ENCODE measurements at regions not wholly inside any gene's neighbourhood (a gene's known extent, or its start where the extent isn't known, plus 50 kb on each side); places are given as distances from the start of the nearest gene placed in this dataset.

DNA sequence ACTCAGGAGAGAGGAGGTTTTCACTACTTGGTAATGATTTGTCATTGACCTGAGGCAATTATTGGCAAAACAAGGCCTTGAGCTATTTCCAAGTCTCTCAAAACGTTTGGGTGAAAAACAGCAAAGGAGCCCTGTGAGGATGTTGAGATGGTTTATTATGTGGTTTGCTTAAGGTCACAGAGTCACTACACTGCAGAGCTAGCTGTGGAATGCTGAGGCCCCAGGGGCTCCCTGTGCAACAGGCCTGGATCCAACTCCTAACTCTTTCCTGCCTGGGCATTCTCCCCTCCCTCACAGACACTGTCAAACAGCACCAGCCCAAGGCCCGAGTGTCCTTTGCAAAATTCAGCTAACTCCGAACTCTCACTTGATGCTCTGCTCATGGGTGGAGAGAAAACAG is 754.6 kb upstream of the SOX11 start:
- no peak for TF ChIP-seq CTCF (IDR thresholded peaks at IDR 0.05)
- no peaks in the 10 kb centered on the region for H3K27me3 Mint-ChIP-seq (ENCODE audit: unreplicated experiment)
- H3K4me3 Mint-ChIP-seq (ENCODE audit: unreplicated experiment), result no peak overlapping the region
- H3K36me3 Mint-ChIP-seq (ENCODE audit: unreplicated experiment), result no peaks in the 10 kb centered on the region
- H3K4me1 Mint-ChIP-seq (ENCODE audit: unreplicated experiment), result peaks cover 14% of the 10 kb centered on the region
- DNase-seq (ENCODE audit: extremely low spot score, unreplicated experiment), result no peak
- H3K9me3 Mint-ChIP-seq (ENCODE audit: unreplicated experiment), result peaks cover 15% of the 10 kb centered on the region
- no peak overlapping the region for H3K27ac Mint-ChIP-seq (ENCODE audit: unreplicated experiment)

GRCh38 chr2:4938206-4938605 is 754.0 kb upstream of the SOX11 start:
- no peak overlapping the region for H3K27ac Mint-ChIP-seq (ENCODE audit: unreplicated experiment)
- no peak overlapping the region for H3K4me3 Mint-ChIP-seq (ENCODE audit: unreplicated experiment)
- H3K4me1 Mint-ChIP-seq (ENCODE audit: unreplicated experiment), result peaks cover 14% of the 10 kb centered on the region
- no peaks in the 10 kb centered on the region for H3K36me3 Mint-ChIP-seq (ENCODE audit: unreplicated experiment)
- DNase-seq (ENCODE audit: extremely low spot score, unreplicated experiment), result no peak
- no peaks in the 10 kb centered on the region for H3K27me3 Mint-ChIP-seq (ENCODE audit: unreplicated experiment)
- TF ChIP-seq CTCF (IDR thresholded peaks at IDR 0.05), result no peak
- peaks cover 12% of the 10 kb centered on the region for H3K9me3 Mint-ChIP-seq (ENCODE audit: unreplicated experiment)

DNA sequence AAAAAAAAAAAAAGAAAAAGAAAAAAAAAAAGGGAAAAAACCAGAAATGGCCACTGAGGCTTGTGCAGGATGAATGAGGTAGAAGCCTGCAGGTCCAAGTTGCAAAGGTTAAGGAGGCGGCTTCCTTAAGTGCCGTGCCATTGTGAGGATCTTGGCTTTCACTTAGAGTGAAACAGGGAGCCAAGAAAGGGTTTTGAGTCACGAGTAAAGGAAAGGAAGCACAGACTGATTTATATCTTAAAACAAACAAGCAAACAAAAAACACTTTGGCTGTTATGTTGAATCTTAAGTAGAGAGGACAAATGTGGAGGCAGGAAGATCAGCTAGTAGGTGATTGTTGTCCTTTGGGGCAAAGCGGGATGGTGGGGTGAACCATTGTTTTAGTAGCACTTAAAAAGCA is 749.7 kb upstream of the SOX11 start:
- Mint-ChIP-seq H3K9me3 (ENCODE audit: unreplicated experiment) (no peaks in the 10 kb centered on the region), H3K4me3 (ENCODE audit: unreplicated experiment) (no peak overlapping the region), H3K27me3 (ENCODE audit: unreplicated experiment) (no peaks in the 10 kb centered on the region), H3K4me1 (ENCODE audit: unreplicated experiment) (peaks cover 11% of the 10 kb centered on the region), H3K27ac (ENCODE audit: unreplicated experiment) (no peak overlapping the region), H3K36me3 (ENCODE audit: unreplicated experiment) (no peaks in the 10 kb centered on the region)
- no peak for TF ChIP-seq CTCF (IDR thresholded peaks at IDR 0.05)
- no peak for DNase-seq (ENCODE audit: extremely low spot score, unreplicated experiment)

DNA sequence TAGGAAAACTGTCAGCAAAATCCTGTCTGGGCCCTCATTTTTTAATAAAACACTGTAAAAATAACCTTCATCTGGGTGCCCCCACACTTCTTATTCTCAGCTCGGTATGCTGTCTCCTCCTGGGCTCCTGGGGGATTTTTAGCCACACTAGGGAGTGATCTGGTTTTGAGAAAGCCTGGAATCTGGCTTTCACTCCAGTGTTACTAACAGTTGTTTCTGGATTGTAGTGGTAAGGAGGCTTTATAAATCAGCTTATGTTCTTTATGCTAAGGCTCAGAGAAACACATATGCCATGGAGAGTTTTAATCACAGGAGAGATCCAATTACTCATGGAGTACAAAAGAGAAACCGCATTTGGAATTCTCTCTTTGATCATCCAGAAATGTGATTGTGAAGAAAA is 744.3 kb upstream of the SOX11 start:
- H3K4me3 Mint-ChIP-seq (ENCODE audit: unreplicated experiment), result no peak overlapping the region
- DNase-seq (ENCODE audit: extremely low spot score, unreplicated experiment), result no peak
- H3K27ac Mint-ChIP-seq (ENCODE audit: unreplicated experiment), result no peak overlapping the region
- H3K4me1 Mint-ChIP-seq (ENCODE audit: unreplicated experiment), result no peaks in the 10 kb centered on the region
- no peaks in the 10 kb centered on the region for H3K27me3 Mint-ChIP-seq (ENCODE audit: unreplicated experiment)
- H3K36me3 Mint-ChIP-seq (ENCODE audit: unreplicated experiment), result no peaks in the 10 kb centered on the region
- no peaks in the 10 kb centered on the region for H3K9me3 Mint-ChIP-seq (ENCODE audit: unreplicated experiment)
- TF ChIP-seq CTCF (IDR thresholded peaks at IDR 0.05), result no peak

DNA sequence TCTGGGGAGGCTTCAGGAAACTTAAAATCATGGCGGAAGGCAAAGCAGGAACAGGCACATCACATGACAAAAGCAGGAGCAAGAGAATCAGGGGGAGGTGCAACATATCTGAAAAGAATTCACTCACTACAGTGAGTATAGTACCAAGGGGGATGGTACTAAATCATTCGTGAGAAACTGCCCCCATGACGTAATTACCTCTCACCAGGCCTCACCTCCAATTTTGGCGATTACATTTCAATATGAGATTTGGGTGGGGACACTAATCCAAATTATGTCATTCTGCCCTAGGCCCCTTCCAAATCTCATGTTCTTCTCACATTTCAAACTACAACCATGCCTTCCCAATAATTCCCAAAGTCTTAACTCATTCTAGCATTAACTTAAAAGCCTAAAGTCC is 740.8 kb upstream of the SOX11 start:
- TF ChIP-seq CTCF (IDR thresholded peaks at IDR 0.05), result no peak
- H3K27ac Mint-ChIP-seq (ENCODE audit: unreplicated experiment), result no peak overlapping the region
- no peak for DNase-seq (ENCODE audit: extremely low spot score, unreplicated experiment)
- H3K4me1 Mint-ChIP-seq (ENCODE audit: unreplicated experiment), result no peaks in the 10 kb centered on the region
- H3K4me3 Mint-ChIP-seq (ENCODE audit: unreplicated experiment), result no peak overlapping the region
- H3K9me3 Mint-ChIP-seq (ENCODE audit: unreplicated experiment), result no peaks in the 10 kb centered on the region
- H3K27me3 Mint-ChIP-seq (ENCODE audit: unreplicated experiment), result no peaks in the 10 kb centered on the region
- H3K36me3 Mint-ChIP-seq (ENCODE audit: unreplicated experiment), result no peaks in the 10 kb centered on the region

Data from osteocyte (in vitro differentiated cells).